CD4-positive, alpha-beta T cell (primary cell): ENCODE measurements at regions not wholly inside any gene's neighbourhood (a gene's known extent, or its start where the extent isn't known, plus 50 kb on each side); places are given as distances from the start of the nearest gene placed in this dataset.

Experiments
- ATAC-seq: fragments of 200-7000 bp; cut with Tn5 transposase; one replicate; pipeline ENCODE4 v1.10.0; 2022; ENCODE audit warnings: mild to moderate bottlenecking; ENCODE audit not compliant: poor library complexity
- CTCF ChIA-PET: fragments of 350-600 bp; sonication (Branson Sonifier 250); formaldehyde crosslinking; loops from one replicate; lab custom pipeline; 2021; ENCODE audit warnings: antibody characterized with exemption, inconsistent platforms; lab: Charles Lee
- POLR2A ChIA-PET: fragments of 350-600 bp; sonication (Branson Sonifier 250); formaldehyde crosslinking; loops from one replicate; lab custom pipeline; 2021; ENCODE audit warnings: antibody characterized with exemption, inconsistent platforms; lab: Charles Lee
- DNase-seq, 14 experiments: peaks; one replicate each; pipeline ENCODE4 v3.0.0-alpha.2; 2013 to 2020; ENCODE audit warnings: mixed read lengths in 2 of 14
- H3K27ac ChIP-seq, 2 donors: one replicate each; pipeline versions ENCODE4 v1.5.1 to v1.7.0; 2013; ENCODE audit warnings: low read length in 2 of 2, low read depth in 1 of 2, mild to moderate bottlenecking in 1 of 2
- H3K27me3 ChIP-seq, 2 experiments: 1 replicate in 1 of 2; 2 replicates in 1 of 2; pipeline versions ENCODE4 v1.6.1 to v1.7.0; 2013; ENCODE audit warnings: low read length in 2 of 2, control low read depth in 1 of 2, mild to moderate bottlenecking in 1 of 2, moderate library complexity in 1 of 2; ENCODE audit not compliant: insufficient read depth in 2 of 2, control insufficient read depth in 1 of 2
- H3K36me3 ChIP-seq: one replicate; pipeline ENCODE4 v1.6.1; 2013; ENCODE audit warnings: low read length, control low read depth; ENCODE audit not compliant: insufficient read depth
- H3K4me1 ChIP-seq: one replicate; pipeline ENCODE4 v1.6.1; 2013; ENCODE audit warnings: low read length, control low read depth; ENCODE audit not compliant: insufficient read depth
- H3K4me3 ChIP-seq: one replicate; pipeline ENCODE4 v1.5.1; 2013; ENCODE audit warnings: mild to moderate bottlenecking, low read length, moderate library complexity
- H3K9me3 ChIP-seq, 2 experiments: 1 replicate in 1 of 2; 2 replicates in 1 of 2; pipeline versions ENCODE4 v1.6.1 to v1.7.0; 2013; ENCODE audit warnings: low read length in 2 of 2, mild to moderate bottlenecking in 2 of 2, control low read depth in 1 of 2, moderate library complexity in 1 of 2; ENCODE audit not compliant: control insufficient read depth in 1 of 2, insufficient read depth in 1 of 2
- H3K27ac Mint-ChIP-seq: one replicate; pipeline ENCODE4 v1.8.0; 2020; ENCODE audit warnings: mixed read lengths
- H3K27me3 Mint-ChIP-seq: one replicate; pipeline ENCODE4 v1.8.0; 2021; ENCODE audit warnings: mixed read lengths
- H3K36me3 Mint-ChIP-seq: one replicate; pipeline ENCODE4 v1.8.0; 2021; ENCODE audit warnings: low read depth, mixed read lengths
- H3K4me1 Mint-ChIP-seq: one replicate; pipeline ENCODE4 v1.8.0; 2021; ENCODE audit warnings: low read depth, mixed read lengths
- H3K4me3 Mint-ChIP-seq: one replicate; pipeline ENCODE4 v1.8.0; 2020; ENCODE audit warnings: mild to moderate bottlenecking, mixed read lengths
- H3K9me3 Mint-ChIP-seq: one replicate; pipeline ENCODE4 v1.8.0; 2020; ENCODE audit warnings: mixed read lengths
- CTCF ChIP-seq: fragments of 200-600 bp; IDR thresholded peaks from one replicate; pipeline ENCODE4 v1.8.0; 2022; ENCODE audit warnings: antibody characterized with exemption, mild to moderate bottlenecking
- intact Hi-C, 2 experiments: fragments of 100-400 bp; cut with DNase I in 1 of 2; cut with micrococcal nuclease in 1 of 2; formaldehyde crosslinking; loops; one replicate each; pipeline versions ENCODE4 v1.15.1 to v1.9.0; 2023 to 2025; cut with DNase I, micrococcal nuclease

GRCh38 chr20:57897891-57898290, 188.1 kb upstream of the PMEPA1 start:
- Mint-ChIP-seq H3K27me3 (peaks cover 16% of the 10 kb centered on the region), H3K36me3 (no peaks in the 10 kb centered on the region), H3K9me3 (no peaks in the 10 kb centered on the region), H3K27ac (no peak overlapping the region), H3K4me1 (no peaks in the 10 kb centered on the region), H3K4me3 (no peak overlapping the region)
- TF ChIP-seq CTCF: no peak
- no peak for ATAC-seq
- ChIA-PET POLR2A (no interaction called here), CTCF (no interaction called here)
- intact Hi-C loops: no loop called here
- Histone ChIP-seq H3K27ac (no peak overlapping the region), H3K4me3 (no peak overlapping the region), H3K4me1 (no peaks in the 10 kb centered on the region), H3K36me3 (no peaks in the 10 kb centered on the region), H3K27me3 (peaks cover 4 to 5% of the 10 kb centered on the region in 2 experiments), H3K9me3 (no peaks in the 10 kb centered on the region)
- DNase-seq: no peak

- Histone ChIP-seq H3K9me3 (no peaks in the 10 kb centered on the region), H3K27ac (no peak overlapping the region), H3K4me1 (no peaks in the 10 kb centered on the region), H3K27me3 (peaks cover 4 to 9% of the 10 kb centered on the region in 2 experiments), H3K36me3 (no peaks in the 10 kb centered on the region), H3K4me3 (no peak overlapping the region)
- DNase-seq: no peak
- Mint-ChIP-seq H3K4me3 (no peak overlapping the region), H3K9me3 (no peaks in the 10 kb centered on the region), H3K36me3 (no peaks in the 10 kb centered on the region), H3K27ac (no peak overlapping the region), H3K27me3 (peaks cover 21% of the 10 kb centered on the region), H3K4me1 (no peaks in the 10 kb centered on the region)
- intact Hi-C loops: no loop called here
- ChIA-PET CTCF (no interaction called here), POLR2A (no interaction called here)
- TF ChIP-seq CTCF: no peak
- ATAC-seq: no peak
These were observed 187.5 kb upstream of the PMEPA1 start for GRCh38 chr20:57897156-57897874.

- Histone ChIP-seq H3K36me3 (no peaks in the 10 kb centered on the region), H3K4me1 (no peaks in the 10 kb centered on the region), H3K27ac (no peak overlapping the region), H3K9me3 (no peaks in the 10 kb centered on the region), H3K27me3 (peaks cover 4 to 9% of the 10 kb centered on the region in 2 experiments), H3K4me3 (no peak overlapping the region)
- intact Hi-C loops: no loop called here
- POLR2A ChIA-PET: no interaction called here
- H3K36me3 Mint-ChIP-seq: no peaks in the 10 kb centered on the region
- H3K27me3 Mint-ChIP-seq: peaks cover 21% of the 10 kb centered on the region
- CTCF ChIA-PET: no interaction called here
- no peak for TF ChIP-seq CTCF
- H3K4me1 Mint-ChIP-seq: no peaks in the 10 kb centered on the region
- no peak overlapping the region for H3K27ac Mint-ChIP-seq
- ATAC-seq (no peak), DNase-seq (no peak)
- H3K4me3 Mint-ChIP-seq: no peak overlapping the region
- no peaks in the 10 kb centered on the region for H3K9me3 Mint-ChIP-seq
These were observed 186.7 kb upstream of the PMEPA1 start for GRCh38 chr20:57896563-57896962.
